ENCODE measurements at regions not wholly inside any gene's neighbourhood (a gene's known extent, or its start where the extent isn't known, plus 50 kb on each side); places are given as distances from the start of the nearest gene placed in this dataset.

DNA sequence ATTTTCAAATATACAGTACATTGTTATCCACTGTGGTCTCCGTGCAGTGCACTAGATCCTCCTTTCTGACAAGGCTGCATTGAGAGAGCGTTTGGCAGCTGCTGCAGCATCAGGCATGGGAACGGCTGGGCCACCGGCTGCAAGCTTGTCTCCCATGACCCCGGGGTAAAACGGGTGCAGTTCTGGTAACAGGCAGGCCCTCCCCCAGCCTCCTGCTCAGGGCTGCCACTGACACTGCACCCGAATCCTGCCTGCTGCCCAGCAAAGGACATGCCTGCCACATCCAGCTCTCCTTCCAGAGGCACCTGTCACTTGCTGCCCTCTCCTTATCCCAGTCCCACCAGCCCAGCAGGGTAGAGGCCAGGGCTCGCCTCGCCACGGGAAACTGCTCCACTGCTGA, 124.5 kb upstream of the TMEM45B start:
- H3K27me3 Mint-ChIP-seq (ENCODE audit: low read depth) = no peaks in the 10 kb centered on the region
- no peak overlapping the region for H3K27ac Mint-ChIP-seq
- no peaks in the 10 kb centered on the region for H3K36me3 Mint-ChIP-seq
- DNase-seq (ENCODE audit: low spot score in 2 of 2, unreplicated experiment in 2 of 2) = no peak
- H3K9me3 Mint-ChIP-seq = peaks cover 7% of the 10 kb centered on the region
- TF ChIP-seq, protein P1, sequence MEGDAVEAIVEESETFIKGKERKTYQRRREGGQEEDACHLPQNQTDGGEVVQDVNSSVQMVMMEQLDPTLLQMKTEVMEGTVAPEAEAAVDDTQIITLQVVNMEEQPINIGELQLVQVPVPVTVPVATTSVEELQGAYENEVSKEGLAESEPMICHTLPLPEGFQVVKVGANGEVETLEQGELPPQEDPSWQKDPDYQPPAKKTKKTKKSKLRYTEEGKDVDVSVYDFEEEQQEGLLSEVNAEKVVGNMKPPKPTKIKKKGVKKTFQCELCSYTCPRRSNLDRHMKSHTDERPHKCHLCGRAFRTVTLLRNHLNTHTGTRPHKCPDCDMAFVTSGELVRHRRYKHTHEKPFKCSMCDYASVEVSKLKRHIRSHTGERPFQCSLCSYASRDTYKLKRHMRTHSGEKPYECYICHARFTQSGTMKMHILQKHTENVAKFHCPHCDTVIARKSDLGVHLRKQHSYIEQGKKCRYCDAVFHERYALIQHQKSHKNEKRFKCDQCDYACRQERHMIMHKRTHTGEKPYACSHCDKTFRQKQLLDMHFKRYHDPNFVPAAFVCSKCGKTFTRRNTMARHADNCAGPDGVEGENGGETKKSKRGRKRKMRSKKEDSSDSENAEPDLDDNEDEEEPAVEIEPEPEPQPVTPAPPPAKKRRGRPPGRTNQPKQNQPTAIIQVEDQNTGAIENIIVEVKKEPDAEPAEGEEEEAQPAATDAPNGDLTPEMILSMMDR (IDR thresholded peaks at IDR 0.05; ENCODE audit: unreplicated experiment) = no peak
- no peak overlapping the region for H3K4me3 Mint-ChIP-seq
- H3K4me1 Mint-ChIP-seq = peaks cover 6% of the 10 kb centered on the region

DNA sequence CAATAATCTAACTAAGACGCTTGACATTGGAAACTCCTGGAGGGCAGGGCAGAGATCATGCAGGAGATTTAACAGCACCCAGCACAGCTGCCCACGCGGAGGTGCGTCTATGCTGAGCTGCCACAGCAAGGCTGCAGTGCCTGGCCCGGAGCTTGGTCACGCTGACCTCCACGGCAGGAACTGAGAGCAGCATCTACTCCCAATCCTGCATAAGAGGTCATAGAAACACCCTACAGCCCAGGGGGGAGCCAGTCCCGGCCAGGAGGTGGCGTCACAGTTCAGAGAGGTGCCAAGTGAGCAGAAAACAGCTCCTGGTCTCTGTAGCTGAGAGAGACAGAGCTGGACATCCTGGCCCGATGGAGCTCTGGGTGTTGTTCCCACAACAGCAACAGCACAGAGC, 121.1 kb upstream of the TMEM45B start:
- H3K4me3 Mint-ChIP-seq = no peak overlapping the region
- peaks cover 12% of the 10 kb centered on the region for H3K27me3 Mint-ChIP-seq (ENCODE audit: low read depth)

DNA sequence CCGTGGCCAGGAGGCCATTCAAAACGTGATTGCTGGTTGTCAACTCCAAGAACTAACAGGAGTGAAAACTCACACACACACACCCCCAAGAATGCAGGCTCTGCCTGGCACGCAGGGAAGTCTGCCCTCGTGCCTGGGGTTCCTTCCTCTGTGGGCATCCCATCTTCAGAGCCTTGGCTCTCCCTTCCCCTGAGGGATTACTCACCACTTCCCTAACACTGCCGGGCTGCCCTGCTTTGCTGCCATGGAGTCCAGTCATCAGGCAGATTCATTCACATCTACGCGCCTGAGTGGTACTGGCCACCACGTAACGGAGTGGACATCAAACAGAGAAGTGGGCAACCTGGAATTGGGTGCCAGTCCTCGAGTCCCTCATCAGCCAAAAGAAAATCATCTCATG, 120.7 kb upstream of the TMEM45B start:
- peaks cover 12% of the 10 kb centered on the region for H3K27me3 Mint-ChIP-seq (ENCODE audit: low read depth)
- no peaks in the 10 kb centered on the region for H3K9me3 Mint-ChIP-seq
- no peak overlapping the region for H3K4me3 Mint-ChIP-seq
- DNase-seq (ENCODE audit: low spot score in 2 of 2, unreplicated experiment in 2 of 2) = no peak
- TF ChIP-seq, protein P1 (IDR thresholded peaks at IDR 0.05; ENCODE audit: unreplicated experiment) = no peak
- H3K27ac Mint-ChIP-seq = peak overlapping the region; percentile 16
- peaks cover 14% of the 10 kb centered on the region for H3K4me1 Mint-ChIP-seq
- no peaks in the 10 kb centered on the region for H3K36me3 Mint-ChIP-seq

More for the DNA sequence above, 121.1 kb upstream of the TMEM45B start:
- TF ChIP-seq, protein P1 (IDR thresholded peaks at IDR 0.05; ENCODE audit: unreplicated experiment) = no peak
- Mint-ChIP-seq H3K9me3 (no peaks in the 10 kb centered on the region), H3K36me3 (no peaks in the 10 kb centered on the region), H3K4me1 (peaks cover 14% of the 10 kb centered on the region), H3K27ac (no peak overlapping the region)
- no peak for DNase-seq (ENCODE audit: low spot score in 2 of 2, unreplicated experiment in 2 of 2)

DNA sequence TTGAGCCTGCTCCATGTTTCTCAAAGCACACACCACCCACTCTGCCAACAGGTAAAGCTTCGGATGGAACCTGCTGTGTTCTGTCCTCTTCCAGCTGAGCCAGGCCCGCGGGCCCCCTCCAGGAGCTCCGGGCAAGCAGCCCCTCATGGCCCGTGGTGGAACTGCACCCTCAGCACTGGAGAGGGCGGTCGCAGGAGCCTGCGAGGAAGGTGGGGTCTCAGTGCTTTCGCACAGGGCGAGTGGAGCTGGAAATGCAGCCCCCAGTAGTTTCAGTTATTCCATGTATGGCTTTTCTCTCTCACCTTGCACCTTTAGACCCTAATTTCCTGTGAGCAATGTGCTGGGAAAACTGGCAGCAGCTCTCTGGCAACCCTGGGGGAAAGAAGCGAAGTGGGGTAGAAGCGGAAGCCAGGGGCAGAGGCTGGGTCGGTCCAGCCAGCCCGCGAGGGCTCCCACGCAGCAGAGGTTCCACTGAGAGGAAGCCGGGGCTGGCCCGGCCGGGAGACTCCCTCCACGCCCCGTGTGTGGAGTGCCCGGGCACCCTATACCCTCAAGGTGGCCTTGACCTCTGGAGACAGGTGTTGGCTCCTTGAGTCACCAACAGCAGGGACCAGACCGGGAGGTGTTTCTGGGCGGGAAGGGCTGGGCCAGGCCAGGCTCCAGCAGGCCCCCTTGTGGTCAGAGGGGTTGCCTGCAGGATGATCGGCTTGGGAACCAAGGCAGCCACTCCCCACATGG, 119.9 kb upstream of the TMEM45B start:
- TF ChIP-seq, protein P1 (IDR thresholded peaks at IDR 0.05; ENCODE audit: unreplicated experiment) = peak; percentile 91
- Mint-ChIP-seq H3K4me3 (peak overlapping the region; percentile 70), H3K9me3 (no peaks in the 10 kb centered on the region), H3K27ac (peak overlapping the region; percentile 47), H3K27me3 (ENCODE audit: low read depth) (peaks cover 15% of the 10 kb centered on the region), H3K36me3 (no peaks in the 10 kb centered on the region), H3K4me1 (peaks cover 14% of the 10 kb centered on the region)
- peak; percentile 73 to 87 for DNase-seq (ENCODE audit: low spot score in 2 of 2, unreplicated experiment in 2 of 2)

DNA sequence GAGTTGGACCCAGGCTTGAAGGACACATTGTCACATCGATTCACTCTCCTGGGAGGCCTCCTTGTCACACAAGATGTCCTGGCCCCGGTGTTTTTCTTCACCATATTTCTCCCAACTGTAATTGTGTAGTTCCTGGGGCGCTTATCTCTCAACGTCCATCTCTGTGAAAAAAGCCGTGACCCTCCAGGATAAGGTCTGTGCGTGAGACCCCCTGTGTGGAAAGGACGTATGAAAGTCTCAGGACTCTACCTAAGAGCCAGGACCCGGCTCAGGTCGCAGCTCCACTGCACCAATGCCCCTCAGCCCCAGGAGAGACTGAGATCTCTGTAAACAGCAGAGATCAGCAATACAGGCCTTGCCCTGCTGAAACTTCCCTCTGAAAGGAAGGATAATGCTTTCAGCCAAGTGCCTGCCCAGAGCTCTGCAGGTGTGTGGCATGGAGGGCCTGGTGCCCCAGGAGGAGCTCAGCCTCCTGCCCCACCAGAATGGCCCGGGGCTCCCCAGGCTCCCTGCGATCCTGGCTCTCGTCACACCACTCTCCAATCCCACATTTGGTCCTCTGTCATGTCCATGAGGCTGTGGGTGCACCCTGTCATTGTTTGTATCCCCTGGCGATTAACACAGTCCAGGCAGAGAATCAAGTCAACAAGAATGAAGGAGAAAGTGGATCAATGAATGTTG, 119.2 kb upstream of the TMEM45B start:
- H3K4me3 Mint-ChIP-seq = peak overlapping the region; percentile 29
- no peak overlapping the region for H3K27ac Mint-ChIP-seq
- no peak for DNase-seq (ENCODE audit: low spot score in 2 of 2, unreplicated experiment in 2 of 2)
- peaks cover 15% of the 10 kb centered on the region for H3K27me3 Mint-ChIP-seq (ENCODE audit: low read depth)
- TF ChIP-seq, protein P1 (IDR thresholded peaks at IDR 0.05; ENCODE audit: unreplicated experiment) = no peak
- H3K4me1 Mint-ChIP-seq = peaks cover 14% of the 10 kb centered on the region
- H3K9me3 Mint-ChIP-seq = no peaks in the 10 kb centered on the region
- H3K36me3 Mint-ChIP-seq = no peaks in the 10 kb centered on the region
